ENCODE measurements at regions not wholly inside any gene's neighbourhood (a gene's known extent, or its start where the extent isn't known, plus 50 kb on each side); places are given as distances from the start of the nearest gene placed in this dataset.

GRCh38 chr2:238657132-238658053, 190.5 kb upstream of the TWIST2 start:
- no peak for TF ChIP-seq EZH2 (optimal IDR thresholded peaks at IDR 0.05; ENCODE audit: low read depth, low read length)
- TF ChIP-seq CTCF (IDR thresholded peaks at IDR 0.05; ENCODE audit: low read length): no peak
